ENCODE measurements at regions not wholly inside any gene's neighbourhood (a gene's known extent, or its start where the extent isn't known, plus 50 kb on each side); places are given as distances from the start of the nearest gene placed in this dataset.

DNA sequence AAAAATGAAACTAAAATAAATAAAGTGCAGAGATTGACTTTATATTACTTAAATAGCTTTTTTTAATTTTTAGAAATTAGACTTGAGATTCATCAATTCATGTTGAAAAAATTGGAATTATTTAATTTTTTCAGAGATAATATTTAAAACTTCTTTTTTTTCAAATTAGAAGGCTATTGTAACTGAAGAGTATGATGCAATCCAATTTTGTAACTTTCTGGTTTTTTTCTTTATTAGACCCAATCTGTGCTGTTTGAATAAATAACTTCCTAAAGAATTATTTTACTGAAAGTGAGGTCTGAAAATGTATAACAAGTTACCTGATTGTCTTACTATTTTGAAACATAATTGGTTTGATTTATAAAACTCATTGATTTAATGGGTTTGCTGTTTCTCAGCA, 200.9 kb downstream of the MAD2L1 start:
- TF ChIP-seq, protein P1, sequence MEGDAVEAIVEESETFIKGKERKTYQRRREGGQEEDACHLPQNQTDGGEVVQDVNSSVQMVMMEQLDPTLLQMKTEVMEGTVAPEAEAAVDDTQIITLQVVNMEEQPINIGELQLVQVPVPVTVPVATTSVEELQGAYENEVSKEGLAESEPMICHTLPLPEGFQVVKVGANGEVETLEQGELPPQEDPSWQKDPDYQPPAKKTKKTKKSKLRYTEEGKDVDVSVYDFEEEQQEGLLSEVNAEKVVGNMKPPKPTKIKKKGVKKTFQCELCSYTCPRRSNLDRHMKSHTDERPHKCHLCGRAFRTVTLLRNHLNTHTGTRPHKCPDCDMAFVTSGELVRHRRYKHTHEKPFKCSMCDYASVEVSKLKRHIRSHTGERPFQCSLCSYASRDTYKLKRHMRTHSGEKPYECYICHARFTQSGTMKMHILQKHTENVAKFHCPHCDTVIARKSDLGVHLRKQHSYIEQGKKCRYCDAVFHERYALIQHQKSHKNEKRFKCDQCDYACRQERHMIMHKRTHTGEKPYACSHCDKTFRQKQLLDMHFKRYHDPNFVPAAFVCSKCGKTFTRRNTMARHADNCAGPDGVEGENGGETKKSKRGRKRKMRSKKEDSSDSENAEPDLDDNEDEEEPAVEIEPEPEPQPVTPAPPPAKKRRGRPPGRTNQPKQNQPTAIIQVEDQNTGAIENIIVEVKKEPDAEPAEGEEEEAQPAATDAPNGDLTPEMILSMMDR (IDR thresholded peaks at IDR 0.05; ENCODE audit: borderline replicate concordance, control extremely low read depth, extremely low read depth, insufficient read depth, missing control alignments), result no peak
- no peak for DNase-seq (ENCODE audit: low spot score)
- in situ Hi-C loops (cut with MboI; ENCODE audit: low sequenced_read_pairs, unreplicated experiment), result no loop called here

DNA sequence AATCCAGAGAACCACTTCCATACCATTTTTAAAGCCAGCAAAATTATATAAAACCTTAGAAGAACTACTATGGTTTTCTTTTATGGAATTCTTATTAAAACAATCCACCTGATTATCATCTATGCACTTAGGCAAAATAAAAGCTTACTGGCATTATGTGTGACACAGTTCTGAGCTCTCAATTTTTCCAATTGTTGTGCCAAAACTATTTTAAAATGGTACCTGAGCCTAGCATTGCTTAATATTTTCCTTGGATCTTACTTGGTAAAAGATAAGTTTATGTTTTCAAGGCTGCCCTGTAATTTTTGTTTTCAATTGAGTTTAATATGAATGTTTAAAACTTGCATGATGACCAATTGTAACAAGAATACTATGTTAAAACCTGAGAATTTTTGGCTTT, 201.3 kb downstream of the MAD2L1 start:
- in situ Hi-C loops (cut with MboI; ENCODE audit: low sequenced_read_pairs, unreplicated experiment), result no loop called here
- DNase-seq (ENCODE audit: low spot score), result no peak
- TF ChIP-seq, protein P1 (IDR thresholded peaks at IDR 0.05; ENCODE audit: borderline replicate concordance, control extremely low read depth, extremely low read depth, insufficient read depth, missing control alignments), result no peak

DNA sequence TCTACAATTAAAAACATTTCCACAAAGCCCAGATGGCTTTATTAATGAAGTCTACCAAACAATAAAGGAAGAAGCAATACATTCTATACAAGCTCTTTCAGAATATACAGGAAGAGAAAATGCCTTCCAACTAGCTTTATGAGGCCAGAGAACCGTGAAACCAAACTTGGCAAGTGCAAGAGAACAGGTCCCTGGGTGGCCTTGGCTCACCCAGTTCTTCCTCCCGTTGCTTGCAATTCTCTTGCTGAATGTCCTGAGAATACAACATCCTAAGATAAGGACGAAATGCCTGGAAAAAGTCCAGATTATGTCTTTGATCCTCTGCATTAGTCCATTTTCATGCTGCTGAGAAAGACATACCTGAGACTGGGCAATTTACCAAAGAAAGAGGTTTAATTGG, 204.9 kb downstream of the MAD2L1 start:
- DNase-seq (ENCODE audit: low spot score), result no peak
- TF ChIP-seq, protein P1 (IDR thresholded peaks at IDR 0.05; ENCODE audit: borderline replicate concordance, control extremely low read depth, extremely low read depth, insufficient read depth, missing control alignments), result no peak
- in situ Hi-C loops (cut with MboI; ENCODE audit: low sequenced_read_pairs, unreplicated experiment), result no loop called here

DNA sequence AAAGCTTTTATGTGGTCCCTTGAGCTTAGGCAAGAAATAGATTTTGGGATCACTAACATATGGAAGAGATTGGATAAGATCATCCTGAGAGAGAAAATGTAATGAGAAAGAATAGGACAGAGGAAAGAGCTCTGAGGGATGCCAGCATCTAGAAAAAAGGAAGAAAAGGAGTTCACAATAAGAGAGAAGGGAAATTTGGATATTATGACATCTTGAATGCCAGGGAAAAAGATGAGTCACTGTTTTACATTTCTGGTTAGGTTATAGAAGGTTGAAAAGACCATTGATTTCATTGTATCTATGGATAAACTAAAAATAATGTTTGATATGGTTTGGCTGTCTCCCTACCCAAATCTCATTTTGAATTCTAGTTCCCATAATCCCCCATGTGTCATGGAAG, 208.5 kb downstream of the MAD2L1 start:
- in situ Hi-C loops (cut with MboI; ENCODE audit: low sequenced_read_pairs, unreplicated experiment), result no loop called here
- DNase-seq (ENCODE audit: low spot score), result no peak
- TF ChIP-seq, protein P1 (IDR thresholded peaks at IDR 0.05; ENCODE audit: borderline replicate concordance, control extremely low read depth, extremely low read depth, insufficient read depth, missing control alignments), result no peak

DNA sequence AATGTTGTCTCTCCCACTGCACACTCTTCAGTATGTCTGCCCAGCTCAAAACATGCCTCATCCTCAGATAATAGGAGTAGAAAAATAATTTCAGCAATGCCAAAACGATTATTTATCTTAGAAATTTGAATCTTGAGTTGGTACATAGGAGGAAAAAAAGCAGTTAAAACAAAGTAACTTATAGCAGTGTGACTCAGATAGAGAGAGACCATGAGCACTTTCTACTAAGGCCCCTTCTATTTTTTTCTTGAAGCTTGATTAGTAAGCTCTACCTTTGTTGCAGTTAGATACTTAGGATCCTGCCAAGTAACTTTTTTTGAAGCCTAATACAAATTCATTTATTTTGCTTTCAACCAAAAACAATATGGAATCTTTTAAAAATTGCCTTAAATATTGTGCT, 212.3 kb downstream of the MAD2L1 start:
- no peak for DNase-seq (ENCODE audit: low spot score)
- TF ChIP-seq, protein P1 (IDR thresholded peaks at IDR 0.05; ENCODE audit: borderline replicate concordance, control extremely low read depth, extremely low read depth, insufficient read depth, missing control alignments), result no peak
- in situ Hi-C loops (cut with MboI; ENCODE audit: low sequenced_read_pairs, unreplicated experiment), result no loop called here

DNA sequence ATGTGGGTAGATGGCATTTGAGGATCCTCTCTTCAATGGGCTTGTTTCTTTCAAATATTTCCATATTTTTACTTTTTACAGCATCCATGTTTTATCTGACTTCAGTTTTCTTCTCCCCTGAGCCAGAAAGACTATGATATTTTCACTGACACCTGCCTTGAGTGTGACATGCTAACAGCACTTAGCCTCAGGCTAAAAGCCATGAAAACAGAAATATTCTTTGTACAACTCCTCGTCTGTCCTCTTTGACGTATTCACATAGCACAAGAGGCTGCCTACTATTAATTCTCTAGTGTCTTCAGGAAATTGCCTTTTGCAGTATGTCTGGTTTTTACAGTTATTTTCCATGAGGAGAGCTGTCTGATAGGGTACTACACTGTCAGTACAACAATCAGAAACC, 215.0 kb downstream of the MAD2L1 start:
- in situ Hi-C loops (cut with MboI; ENCODE audit: low sequenced_read_pairs, unreplicated experiment), result no loop called here
- TF ChIP-seq, protein P1 (IDR thresholded peaks at IDR 0.05; ENCODE audit: borderline replicate concordance, control extremely low read depth, extremely low read depth, insufficient read depth, missing control alignments), result no peak
- no peak for DNase-seq (ENCODE audit: low spot score)

DNA sequence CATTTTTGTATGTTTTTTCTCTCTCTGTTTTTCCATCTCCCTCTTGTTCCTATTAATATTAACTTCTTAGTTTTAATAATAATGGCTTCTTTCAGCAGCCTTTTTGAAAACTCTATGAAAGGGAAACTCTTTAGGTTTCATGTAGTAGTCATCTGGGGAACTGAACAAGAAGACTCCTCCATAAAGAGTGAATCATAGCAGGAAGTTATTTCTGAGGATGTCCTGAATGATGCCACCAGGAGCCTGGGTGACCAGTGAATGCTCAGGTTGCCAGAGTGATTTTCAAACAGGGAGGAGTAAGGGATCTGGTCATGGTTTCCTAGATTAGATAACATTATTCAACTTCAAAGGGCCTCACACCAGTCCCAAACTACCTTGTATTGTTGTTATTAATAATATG, 212.8 kb upstream of the PDE5A start:
- TF ChIP-seq, protein P1 (IDR thresholded peaks at IDR 0.05; ENCODE audit: borderline replicate concordance, control extremely low read depth, extremely low read depth, insufficient read depth, missing control alignments), result no peak
- in situ Hi-C loops (cut with MboI; ENCODE audit: low sequenced_read_pairs, unreplicated experiment), result no loop called here
- peak; percentile 9 for DNase-seq (ENCODE audit: low spot score)

Data from GM13976 (cell line).